T-cell (primary cell): ENCODE measurements at regions not wholly inside any gene's neighbourhood (a gene's known extent, or its start where the extent isn't known, plus 50 kb on each side); places are given as distances from the start of the nearest gene placed in this dataset.

Experiments used
- ATAC-seq, 4 experiments: fragments of 200-7000 bp in 3 of 4; fragments of 150-1000 bp in 1 of 4; cut with Tn5 transposase; replicated peaks in 1 of 4; 1 replicate in 3 of 4; 2 replicates in 1 of 4; pipeline ENCODE4 v1.10.0; 2021; ENCODE audit warnings: moderate library complexity in 3 of 4, mild to moderate bottlenecking in 2 of 4, moderate number of reproducible peaks in 1 of 4
- CTCF ChIA-PET, 2 donors: fragments of 300-600 bp; sonication (Branson Sonifier 250); formaldehyde crosslinking; loops; one replicate each; lab custom pipeline; 2022; ENCODE audit warnings: antibody characterized with exemption in 2 of 2; lab: Charles Lee
- POLR2A ChIA-PET, 2 donors: fragments of 300-600 bp; sonication (Branson Sonifier 250); formaldehyde crosslinking; loops; one replicate each; lab custom pipeline; 2022; ENCODE audit warnings: antibody characterized with exemption in 2 of 2; lab: Charles Lee
- DNase-seq, 35 experiments: peaks; one replicate each; pipeline versions ENCODE4 v3.0.0 to v3.0.0-alpha.2; 2013 to 2023
- H3K27ac ChIP-seq: one replicate; pipeline ENCODE4 v1.5.1; 2013; ENCODE audit warnings: low read length
- H3K27me3 ChIP-seq, 2 experiments: replicated peaks in 1 of 2; 1 replicate in 1 of 2; 2 replicates in 1 of 2; pipeline versions ENCODE4 v1.6.1 to v1.7.0; 2013; ENCODE audit warnings: low read length in 1 of 2, mixed read lengths in 1 of 2; ENCODE audit not compliant: control insufficient read depth in 2 of 2, insufficient read depth in 2 of 2; ENCODE audit errors: extremely low read depth in 1 of 2
- H3K36me3 ChIP-seq, 2 donors: 1 replicate in 1 of 2; 2 replicates in 1 of 2; pipeline versions ENCODE4 v1.6.1 to v1.7.0; 2013; ENCODE audit warnings: low read length in 1 of 2; ENCODE audit not compliant: control insufficient read depth in 2 of 2, insufficient read depth in 1 of 2; ENCODE audit errors: extremely low read depth in 1 of 2
- H3K4me1 ChIP-seq, 2 experiments: 1 replicate in 1 of 2; 2 replicates in 1 of 2; pipeline versions ENCODE4 v1.6.1 to v1.7.0; 2013; ENCODE audit warnings: low read length in 2 of 2, mixed read lengths in 1 of 2; ENCODE audit not compliant: insufficient read depth in 2 of 2, control insufficient read depth in 1 of 2; ENCODE audit errors: extremely low read depth in 1 of 2
- H3K4me3 ChIP-seq, 2 donors: 1 replicate in 1 of 2; 2 replicates in 1 of 2; pipeline versions ENCODE4 v1.5.1 to v1.7.0; 2013; ENCODE audit warnings: mild to moderate bottlenecking in 2 of 2, low read length in 1 of 2, moderate library complexity in 1 of 2; ENCODE audit not compliant: control insufficient read depth in 1 of 2; ENCODE audit errors: extremely low read depth in 1 of 2
- H3K9me3 ChIP-seq: 2 replicates; pipeline ENCODE4 v1.7.0; 2013
- H3K27ac Mint-ChIP-seq, 2 donors: one replicate each; pipeline ENCODE4 v1.8.0; 2020 to 2021; ENCODE audit warnings: mild to moderate bottlenecking in 2 of 2, mixed read lengths in 2 of 2
- H3K27me3 Mint-ChIP-seq, 2 donors: one replicate each; pipeline ENCODE4 v1.8.0; 2021 to 2022; ENCODE audit warnings: mixed read lengths in 2 of 2
- H3K36me3 Mint-ChIP-seq: one replicate; pipeline ENCODE4 v1.8.0; 2021; ENCODE audit warnings: mixed read lengths
- H3K4me1 Mint-ChIP-seq, 3 donors: one replicate each; pipeline ENCODE4 v1.8.0; 2020 to 2022; ENCODE audit warnings: mixed read lengths in 3 of 3, mild to moderate bottlenecking in 1 of 3
- H3K4me3 Mint-ChIP-seq, 3 donors: one replicate each; pipeline ENCODE4 v1.8.0; 2020 to 2022; ENCODE audit warnings: mild to moderate bottlenecking in 3 of 3, mixed read lengths in 3 of 3, moderate library complexity in 3 of 3
- H3K9me3 Mint-ChIP-seq, 3 donors: one replicate each; pipeline ENCODE4 v1.8.0; 2020 to 2022; ENCODE audit warnings: mixed read lengths in 3 of 3
- WGBS: methylation state at CpG from one replicate; pipeline ENCODE4 v1.1.5; 2013; ENCODE audit warnings: missing lambda C conversion rate; ENCODE audit not compliant: insufficient coverage; 5-methylcytosine and 5-hydroxymethylcytosine counted together

DNA sequence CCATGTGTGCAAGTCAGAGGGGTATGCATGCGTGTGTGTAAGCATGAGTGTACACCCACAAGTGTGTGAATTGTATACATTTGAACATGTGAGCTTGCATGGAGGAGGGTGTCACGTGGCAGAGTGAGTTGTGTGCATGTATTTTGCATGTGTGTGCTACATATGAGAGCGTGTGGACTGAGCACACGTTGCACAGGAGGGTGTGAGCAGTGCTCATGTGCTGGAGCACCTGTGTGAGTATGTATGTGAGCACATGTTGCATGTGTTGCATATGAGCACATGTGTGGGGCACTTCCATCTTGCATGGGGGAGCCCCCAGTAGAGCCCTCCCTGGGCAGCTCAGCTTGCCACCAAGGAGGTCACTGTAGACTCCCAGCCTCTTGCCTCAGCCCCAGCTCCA, 180.2 kb upstream of the MYL2 start:
- DNase-seq (no peak), ATAC-seq (no peak)
- Histone ChIP-seq H3K27me3 (peaks cover 0 to 34% of the 10 kb centered on the region in 2 experiments), H3K4me1 (peaks cover 0 to 8% of the 10 kb centered on the region in 2 experiments), H3K36me3 (no peaks in the 10 kb centered on the region), H3K9me3 (no peaks in the 10 kb centered on the region), H3K4me3 (no peak overlapping the region), H3K27ac (no peak overlapping the region)
- ChIA-PET CTCF (no interaction called here), POLR2A (no interaction called here)
- Mint-ChIP-seq H3K27ac (no peak overlapping the region), H3K9me3 (no peaks in the 10 kb centered on the region), H3K36me3 (no peaks in the 10 kb centered on the region), H3K27me3 (peaks cover 0 to 5% of the 10 kb centered on the region in 2 donors), H3K4me1 (peaks cover 7 to 20% (median 9%) of the 10 kb centered on the region in 3 donors), H3K4me3 (no peak overlapping the region)
- WGBS, result 76% methylated on average over 4 of the region's 4 CpGs

DNA sequence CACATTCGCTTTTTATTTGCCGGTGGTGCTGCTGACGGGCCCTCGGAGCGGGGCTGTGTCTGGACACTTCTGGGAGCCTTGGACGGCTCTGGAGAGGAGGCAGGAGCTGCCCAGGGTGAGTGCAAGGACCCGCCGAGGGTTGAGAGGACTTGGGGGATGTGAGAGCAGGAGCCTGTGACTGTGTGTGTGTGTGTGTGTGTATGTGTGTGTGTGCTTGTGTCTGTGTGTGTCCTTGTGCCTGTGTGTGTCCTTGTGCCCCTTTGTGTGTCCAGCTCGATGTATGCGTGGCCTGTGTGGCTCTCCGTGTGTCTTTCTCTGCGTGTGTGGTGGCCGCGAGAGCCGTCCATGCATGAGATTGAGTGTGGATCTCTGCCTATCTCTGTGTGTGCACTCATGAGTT, 179.6 kb upstream of the MYL2 start:
- ATAC-seq, result no peak
- Histone ChIP-seq H3K9me3 (no peaks in the 10 kb centered on the region), H3K27ac (no peak overlapping the region), H3K36me3 (no peaks in the 10 kb centered on the region), H3K4me3 (no peak overlapping the region), H3K27me3 (peaks cover 0 to 34% of the 10 kb centered on the region in 2 experiments), H3K4me1 (peaks cover 0 to 8% of the 10 kb centered on the region in 2 experiments)
- POLR2A ChIA-PET, result no interaction called here
- Mint-ChIP-seq H3K9me3 (no peaks in the 10 kb centered on the region), H3K4me3 (no peak overlapping the region), H3K27me3 (peaks cover 0 to 6% of the 10 kb centered on the region in 2 donors), H3K4me1 (peaks cover 7 to 20% (median 9%) of the 10 kb centered on the region in 3 donors), H3K36me3 (no peaks in the 10 kb centered on the region), H3K27ac (no peak overlapping the region)
- CTCF ChIA-PET, result no interaction called here
- WGBS, result 89% methylated on average over 13 of the region's 15 CpGs
- no peak for DNase-seq

DNA sequence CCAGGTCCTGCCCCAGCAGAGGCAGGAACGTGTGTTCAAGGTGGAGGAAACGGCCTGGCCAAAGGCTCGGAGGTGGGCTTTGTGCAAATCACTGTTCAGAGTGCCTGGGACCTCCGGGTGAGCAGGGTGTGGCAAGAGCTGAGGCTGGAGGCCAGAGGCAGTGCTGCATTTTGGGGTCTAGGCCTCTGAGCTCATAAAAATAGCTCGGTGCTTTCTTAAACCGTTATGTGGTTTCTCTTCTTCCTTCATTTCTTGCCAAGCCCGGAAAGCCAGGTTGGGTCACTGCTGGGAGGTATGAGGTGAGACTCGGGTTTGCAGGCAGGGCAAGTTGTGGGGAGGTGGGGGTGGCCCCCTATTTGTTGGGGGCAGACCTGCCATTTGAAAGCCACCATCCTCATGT, 178.8 kb upstream of the MYL2 start:
- Histone ChIP-seq H3K4me3 (no peak overlapping the region), H3K4me1 (peaks cover 0 to 9% of the 10 kb centered on the region in 2 experiments), H3K27me3 (peaks cover 0 to 34% of the 10 kb centered on the region in 2 experiments), H3K9me3 (no peaks in the 10 kb centered on the region), H3K36me3 (no peaks in the 10 kb centered on the region), H3K27ac (no peak overlapping the region)
- Mint-ChIP-seq H3K4me1 (peaks cover 9 to 20% (median 9%) of the 10 kb centered on the region in 3 donors), H3K4me3 (peak overlapping the region in 1 of 3 donors; percentile 42), H3K27ac (no peak overlapping the region), H3K9me3 (no peaks in the 10 kb centered on the region), H3K36me3 (no peaks in the 10 kb centered on the region), H3K27me3 (peaks cover 0 to 7% of the 10 kb centered on the region in 2 donors)
- WGBS, result 27% methylated on average over 5 of the region's 8 CpGs
- POLR2A ChIA-PET, result no interaction called here
- CTCF ChIA-PET, result no interaction called here
- ATAC-seq, result no peak
- no peak for DNase-seq

DNA sequence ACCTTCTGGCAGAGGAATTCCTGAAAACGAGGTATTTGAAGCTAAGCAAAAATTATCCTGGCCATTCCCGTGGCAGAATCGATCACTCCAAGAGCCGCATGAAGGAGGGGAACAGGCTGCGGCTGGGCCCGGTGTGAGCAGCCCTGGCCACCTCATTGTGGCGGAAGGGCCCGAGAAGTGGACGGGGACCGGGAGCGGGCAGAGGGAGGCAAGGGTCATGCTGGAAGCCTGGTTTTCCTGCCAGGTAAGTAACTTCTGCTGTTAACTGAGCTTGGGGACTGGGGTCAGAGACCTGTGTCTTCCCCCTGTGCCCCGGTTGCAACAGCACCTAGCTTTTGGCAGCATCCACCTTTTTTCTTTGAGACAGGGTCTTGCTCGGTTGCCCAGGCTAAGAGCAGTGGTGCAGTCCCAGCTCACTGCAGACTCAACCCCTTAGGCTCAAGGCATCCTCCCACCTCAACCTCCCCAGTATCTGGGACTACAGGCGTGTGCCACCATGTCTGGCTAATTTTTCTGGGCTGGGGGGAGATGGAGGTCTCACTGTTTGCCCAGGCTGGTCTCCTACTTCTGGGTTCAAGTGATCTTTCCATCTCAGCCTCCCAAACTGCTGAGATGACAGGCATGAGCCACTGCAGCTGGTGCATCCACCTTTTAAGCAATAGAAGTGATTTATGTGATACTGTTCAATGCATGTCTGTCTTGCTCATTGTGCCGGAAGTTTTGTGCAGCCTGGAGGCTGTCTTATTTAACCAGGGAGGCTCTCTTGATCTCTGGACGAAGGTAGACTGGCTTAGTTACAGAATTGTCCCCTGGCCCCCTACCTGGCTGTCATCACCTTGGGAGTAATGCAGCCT, 174.0 kb upstream of the MYL2 start:
- ChIA-PET CTCF (interaction anchor here in 1 of 2 donors (0.6 kb wide), 1 partner anchor 327 kb away, joined by 5 read pairs; no protein-coding TSS in a partner anchor), POLR2A (no interaction called here)
- Histone ChIP-seq H3K27ac (no peak overlapping the region), H3K27me3 (peaks cover 0 to 28% of the 10 kb centered on the region in 2 experiments), H3K4me1 (peaks cover 6 to 18% of the 10 kb centered on the region in 2 experiments), H3K4me3 (no peak overlapping the region), H3K9me3 (no peaks in the 10 kb centered on the region), H3K36me3 (no peaks in the 10 kb centered on the region)
- ATAC-seq (no peak), DNase-seq (peak in 1 of 35 experiments; percentile 17)
- 90% methylated on average over 15 of the region's 16 CpGs for WGBS
- H3K36me3 Mint-ChIP-seq, result no peaks in the 10 kb centered on the region
- H3K27ac Mint-ChIP-seq, result no peak overlapping the region
- H3K9me3 Mint-ChIP-seq, result no peaks in the 10 kb centered on the region
- H3K4me1 Mint-ChIP-seq, result peaks cover 25 to 28% (median 28%) of the 10 kb centered on the region in 3 donors
- peaks cover 0 to 6% of the 10 kb centered on the region in 2 donors for H3K27me3 Mint-ChIP-seq
- peak overlapping the region in 1 of 3 donors; percentile 54 for H3K4me3 Mint-ChIP-seq

DNA sequence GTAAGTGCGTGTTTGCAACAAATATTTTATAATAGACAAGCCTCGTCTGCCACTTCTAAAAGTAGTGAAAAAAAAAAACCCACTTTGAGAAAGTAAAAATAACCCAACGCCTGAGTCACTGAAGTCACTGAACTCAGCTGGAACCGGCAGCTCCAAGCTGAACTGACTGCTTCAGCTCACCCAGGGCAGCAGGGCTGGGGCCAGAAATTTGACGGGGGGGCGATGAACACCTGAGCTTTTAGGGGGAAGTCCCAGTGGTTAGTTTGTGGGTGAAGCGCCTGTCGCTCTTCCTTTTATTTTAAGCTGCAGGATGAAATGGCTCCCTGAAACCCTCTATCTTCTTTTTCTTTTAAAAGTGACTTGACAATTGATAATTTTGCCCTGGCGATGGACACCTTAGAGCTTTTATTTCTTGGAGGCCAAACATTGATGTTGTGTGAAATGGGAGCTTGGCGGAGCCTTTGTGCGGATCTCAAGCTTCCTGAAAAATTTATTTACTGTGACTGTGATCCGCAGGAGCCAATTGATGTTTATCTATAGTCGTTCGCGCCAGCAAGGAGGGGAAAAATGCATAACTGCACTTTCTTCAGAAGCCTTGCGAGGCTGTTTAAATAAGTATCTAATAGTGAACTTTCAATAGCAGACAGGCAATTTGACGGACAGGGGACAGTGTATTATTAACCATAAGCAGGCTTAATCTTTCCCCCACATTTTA, 173.2 kb upstream of the MYL2 start:
- POLR2A ChIA-PET, result no interaction called here
- Mint-ChIP-seq H3K4me3 (peak overlapping the region; percentile 7 to 54 (median 34)), H3K36me3 (no peaks in the 10 kb centered on the region), H3K27me3 (peaks cover 0 to 5% of the 10 kb centered on the region in 2 donors), H3K9me3 (no peaks in the 10 kb centered on the region), H3K4me1 (peaks cover 18 to 20% (median 20%) of the 10 kb centered on the region in 3 donors), H3K27ac (no peak overlapping the region)
- CTCF ChIA-PET, result interaction anchor here in 1 of 2 donors (0.7 kb wide), 1 partner anchor 156 kb away, joined by 4 read pairs; no protein-coding TSS in a partner anchor
- ATAC-seq (peak in 3 of 4 experiments; percentile 63 to 95 (median 76)), DNase-seq (peak in 24 of 35 experiments; percentile 6 to 56 (median 22))
- Histone ChIP-seq H3K4me1 (peaks cover 6 to 14% of the 10 kb centered on the region in 2 experiments), H3K4me3 (no peak overlapping the region), H3K36me3 (no peaks in the 10 kb centered on the region), H3K9me3 (no peaks in the 10 kb centered on the region), H3K27me3 (peaks cover 0 to 33% of the 10 kb centered on the region in 2 experiments), H3K27ac (no peak overlapping the region)
- 21% methylated on average over 9 of the region's 17 CpGs for WGBS

DNA sequence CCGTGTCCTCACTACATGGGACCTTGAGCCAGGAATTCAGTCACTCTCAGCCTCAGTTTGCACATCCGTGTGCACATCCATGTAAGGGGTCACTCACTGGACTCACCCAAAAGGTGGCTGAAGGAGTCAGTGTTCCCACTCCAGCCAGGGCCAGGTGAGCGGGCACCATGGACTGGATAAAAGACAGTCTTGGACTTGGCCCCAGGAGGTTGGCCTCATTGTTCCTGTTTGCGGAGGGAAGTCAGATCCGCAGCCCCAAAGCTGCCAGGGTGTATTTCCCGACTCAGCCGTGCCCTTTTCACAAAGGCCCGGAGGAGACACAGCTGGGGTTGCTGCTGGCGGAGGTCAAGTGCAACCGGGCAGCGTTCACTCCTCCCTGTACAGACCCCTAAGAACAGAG, 170.7 kb upstream of the MYL2 start:
- ATAC-seq (no peak), DNase-seq (no peak)
- H3K9me3 Mint-ChIP-seq, result no peaks in the 10 kb centered on the region
- Histone ChIP-seq H3K4me3 (no peak overlapping the region), H3K27ac (no peak overlapping the region), H3K4me1 (peaks cover 6 to 14% of the 10 kb centered on the region in 2 experiments), H3K9me3 (no peaks in the 10 kb centered on the region), H3K36me3 (no peaks in the 10 kb centered on the region), H3K27me3 (peaks cover 0 to 28% of the 10 kb centered on the region in 2 experiments)
- H3K36me3 Mint-ChIP-seq, result no peaks in the 10 kb centered on the region
- no peak overlapping the region for H3K4me3 Mint-ChIP-seq
- WGBS, result 77% methylated on average over 11 of the region's 11 CpGs
- ChIA-PET POLR2A (no interaction called here), CTCF (no interaction called here)
- H3K27me3 Mint-ChIP-seq, result peaks cover 0 to 5% of the 10 kb centered on the region in 2 donors
- peaks cover 12 to 20% (median 18%) of the 10 kb centered on the region in 3 donors for H3K4me1 Mint-ChIP-seq
- H3K27ac Mint-ChIP-seq, result no peak overlapping the region
